K562 (cell line): ENCODE measurements at regions not wholly inside any gene's neighbourhood (a gene's known extent, or its start where the extent isn't known, plus 50 kb on each side); places are given as distances from the start of the nearest gene placed in this dataset.

Experiments used
- ARHGAP35 ChIP-seq: fragments of 450-650 bp; IDR thresholded peaks from 2 replicates; pipeline ENCODE4 v1.6.1; 2018; ENCODE audit not compliant: partially characterized antibody
- ARID1B ChIP-seq: fragments of 450-650 bp; IDR thresholded peaks from 2 replicates; pipeline ENCODE4 v1.6.1; 2016; ENCODE audit warnings: antibody characterized with exemption, mild to moderate bottlenecking, inconsistent platforms
- BACH1 ChIP-seq: fragments of 200-800 bp; sonication (Bioruptor generic); IDR thresholded peaks from 2 replicates; pipeline ENCODE4 v1.6.1; 2016; ENCODE audit warnings: missing genetic modification characterization, missing compliant biosample characterization
- BCL6 ChIP-seq: fragments of 250-450 bp; sonication (Bioruptor Pico); IDR thresholded peaks from 2 replicates; pipeline ENCODE4 v1.4.0; 2020
- GTF2B ChIP-seq: IDR thresholded peaks from 2 replicates; pipeline ENCODE4 v1.6.1; 2011; ENCODE audit not compliant: insufficient read length; ENCODE audit errors: extremely low read depth
- PRMT5 ChIP-seq: sonication (generic); formaldehyde crosslinking; IDR thresholded peaks from 2 replicates; pipeline ENCODE4 v1.5.0; 2020; ENCODE audit warnings: missing genetic modification reagents
- SMARCC2 ChIP-seq: fragments of 450-650 bp; IDR thresholded peaks from 2 replicates; pipeline ENCODE4 v1.6.1; 2017; ENCODE audit warnings: antibody characterized with exemption, moderate library complexity, mild to moderate bottlenecking, low read depth
- SRSF1 ChIP-seq: fragments of 200-400 bp; formaldehyde crosslinking; IDR thresholded peaks from 2 replicates; pipeline ENCODE4 v1.6.1; 2017; ENCODE audit warnings: mild to moderate bottlenecking, low read depth, low read length, moderate library complexity
- TAF1 ChIP-seq: IDR thresholded peaks from 2 replicates; pipeline ENCODE4 v1.6.1; 2011; ENCODE audit warnings: mild to moderate bottlenecking, low read length, moderate library complexity; ENCODE audit not compliant: insufficient read depth, control insufficient read depth, severe bottlenecking; ENCODE audit errors: extremely low read depth
- TFAP4 ChIP-seq: sonication (generic); formaldehyde crosslinking; IDR thresholded peaks from 2 replicates; pipeline ENCODE4 v1.8.0; 2022; ENCODE audit warnings: missing genetic modification reagents, mild to moderate bottlenecking, moderate library complexity, borderline replicate concordance
- ZNF146 ChIP-seq: IDR thresholded peaks from one replicate; pipeline ENCODE4 v1.6.1; 2018; ENCODE audit warnings: missing compliant biosample characterization; ENCODE audit not compliant: unreplicated experiment
- ZNF282 ChIP-seq: sonication (generic); formaldehyde crosslinking; IDR thresholded peaks from 2 replicates; pipeline ENCODE4 v1.8.1; 2023; ENCODE audit warnings: missing genetic modification reagents
- ZNF766 ChIP-seq: fragments of 200-800 bp; sonication (Bioruptor generic); conservative IDR thresholded peaks from 2 replicates; pipeline ENCODE4 v1.6.1; 2016; ENCODE audit warnings: missing genetic modification characterization, missing compliant biosample characterization

GRCh38 chr5:91851670-91852069 lies 468.6 kb upstream of the ARRDC3 start (continued):
- TF ChIP-seq PRMT5 (CRISPR knock-in tag) (no peak), ARHGAP35 (no peak), ZNF282 (CRISPR knock-in tag) (no peak), ZNF766 (CRISPR knock-in tag) (no peak), GTF2B (no peak), ARID1B (no peak), TFAP4 (CRISPR knock-in tag) (no peak), SMARCC2 (no peak), TAF1 (no peak), SRSF1 (no peak), ZNF146 (no peak), BCL6 (CRISPR knock-in tag) (no peak), BACH1 (tag) (no peak)
